Ureter (tissue), 1 donor: ENCODE measurements at regions not wholly inside any gene's neighbourhood (a gene's known extent, or its start where the extent isn't known, plus 50 kb on each side); places are given as distances from the start of the nearest gene placed in this dataset.

Experiments
- DNase-seq: peaks from one replicate; pipeline ENCODE4 v3.0.0-alpha.2; 2020; ENCODE audit warnings: low spot score
- donor health status: DM: yes; HTN: yes; CAD: no.

DNA sequence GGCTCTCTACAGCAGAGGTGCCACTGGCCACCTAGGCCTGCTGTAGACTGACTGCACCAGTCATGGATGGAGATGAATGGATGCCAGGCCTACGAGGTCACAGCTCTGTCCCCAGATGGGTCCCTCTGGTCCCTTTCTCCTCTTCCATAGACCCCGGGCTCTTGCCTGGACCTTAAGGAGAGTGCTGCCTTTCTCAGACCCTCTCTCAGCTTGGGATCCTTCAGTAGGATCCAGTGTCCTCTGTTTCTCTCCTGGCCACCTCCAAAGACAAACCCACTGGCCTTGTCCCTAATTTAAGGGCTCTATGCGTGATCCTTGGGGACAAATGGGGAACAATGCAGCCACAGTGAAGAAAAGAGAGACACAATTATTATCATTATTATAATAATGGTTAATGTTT lies 189.3 kb upstream of the C16orf82 start:
- DNase-seq = no peak

DNA sequence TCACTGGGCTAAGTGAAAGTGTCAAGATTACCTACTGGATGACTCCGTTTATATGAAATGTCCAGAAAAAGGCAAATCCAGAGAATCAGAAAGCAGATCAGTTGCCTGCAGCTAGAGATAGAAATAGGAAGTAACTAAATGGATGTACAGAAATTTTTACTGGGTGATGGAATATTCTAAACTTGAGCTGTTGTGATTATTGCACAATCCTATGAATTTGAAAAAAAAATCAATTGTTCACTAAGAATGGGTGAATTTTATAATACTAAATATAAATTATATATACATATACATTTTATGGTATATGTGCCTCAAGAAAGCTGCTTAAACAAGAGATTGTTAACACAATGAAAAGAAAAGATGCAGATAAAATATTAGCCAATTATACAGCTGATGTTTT lies 181.1 kb upstream of the C16orf82 start:
- DNase-seq = no peak

DNA sequence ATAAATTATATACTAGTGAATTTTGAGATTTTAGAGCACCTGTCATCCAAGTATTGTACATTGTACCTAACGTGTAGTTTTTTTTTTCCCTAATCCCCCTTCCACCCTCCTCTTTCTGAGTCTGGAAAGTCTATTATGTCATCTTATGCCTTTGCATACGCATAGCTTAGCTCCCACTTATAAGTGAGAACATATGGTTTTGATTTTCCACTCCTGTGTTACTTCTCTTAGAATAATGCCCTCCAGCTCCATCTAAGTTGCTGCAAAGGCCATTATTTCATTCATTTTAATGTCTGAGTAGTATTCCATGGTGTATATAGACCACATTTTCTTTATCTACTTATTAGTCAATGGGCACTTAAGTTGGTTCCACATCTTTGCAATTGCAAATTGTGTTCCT lies 177.0 kb upstream of the C16orf82 start:
- no peak for DNase-seq

DNA sequence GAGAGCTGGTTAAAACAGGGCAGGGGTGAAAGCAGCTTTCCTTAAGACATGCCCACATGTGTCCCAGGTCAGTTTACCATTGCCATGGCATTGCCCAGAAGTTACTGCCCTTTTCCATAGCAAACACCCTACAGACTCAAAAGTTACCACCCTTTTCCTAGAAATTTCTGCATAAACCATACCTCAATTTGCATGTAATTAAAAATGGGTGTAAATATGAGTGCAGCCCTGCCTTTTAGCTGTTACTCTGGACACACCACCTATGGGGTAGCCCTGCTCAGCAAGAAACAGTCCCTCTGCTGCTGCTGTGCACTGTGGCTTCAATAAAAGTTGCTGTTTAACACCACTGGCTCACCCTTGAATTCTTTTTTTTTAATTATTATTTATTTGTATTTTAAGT lies 168.5 kb upstream of the C16orf82 start:
- DNase-seq = no peak

DNA sequence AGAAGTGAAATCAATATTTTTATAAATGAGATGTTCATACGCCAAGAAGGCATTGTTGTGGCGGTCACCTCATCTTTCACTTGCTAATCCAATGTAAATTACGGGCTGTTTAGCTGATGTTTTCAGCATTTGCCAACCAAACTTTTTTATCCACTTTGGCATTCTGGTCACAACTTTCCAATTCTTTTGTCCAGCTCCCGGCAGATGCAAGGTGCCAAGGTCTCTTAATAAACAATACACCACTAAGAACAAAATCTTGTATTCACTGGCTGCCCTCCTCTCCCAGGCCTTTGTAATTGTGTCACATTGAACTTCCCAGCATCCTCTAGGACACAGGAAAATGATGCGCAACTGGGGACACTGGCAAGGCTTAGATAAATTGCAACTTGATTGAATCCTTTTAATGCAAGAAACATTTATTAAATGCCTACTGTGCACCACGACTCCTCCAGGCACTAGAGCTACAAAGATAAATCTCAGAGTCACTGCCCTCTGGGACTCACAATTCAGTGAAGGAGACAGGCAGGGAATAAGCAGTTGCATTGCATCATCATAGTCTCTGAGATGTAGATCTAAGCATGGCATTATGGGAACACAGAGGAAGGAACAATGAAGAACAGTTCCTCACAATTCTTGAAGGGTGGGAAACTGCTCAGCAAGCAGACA lies 165.4 kb upstream of the C16orf82 start:
- DNase-seq = no peak

DNA sequence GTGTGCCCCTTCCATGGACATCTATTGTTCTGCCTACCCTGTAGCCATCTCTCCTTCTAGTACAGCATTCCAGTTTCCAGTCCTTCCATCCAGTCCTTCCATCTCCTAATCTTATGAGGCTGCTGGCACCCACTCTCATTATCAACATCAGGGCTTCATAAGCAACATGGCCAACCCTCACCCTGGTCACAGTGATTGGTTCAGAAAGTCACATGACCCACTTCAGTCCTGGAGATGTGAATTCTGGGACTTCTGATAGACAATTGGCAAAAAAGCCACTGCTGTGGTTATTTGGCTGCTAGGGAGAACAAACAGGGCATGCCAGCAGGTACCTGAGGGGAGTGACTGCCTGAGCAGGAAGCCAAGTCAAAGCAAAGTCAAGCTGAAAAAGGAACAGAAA lies 164.7 kb upstream of the C16orf82 start:
- no peak for DNase-seq

DNA sequence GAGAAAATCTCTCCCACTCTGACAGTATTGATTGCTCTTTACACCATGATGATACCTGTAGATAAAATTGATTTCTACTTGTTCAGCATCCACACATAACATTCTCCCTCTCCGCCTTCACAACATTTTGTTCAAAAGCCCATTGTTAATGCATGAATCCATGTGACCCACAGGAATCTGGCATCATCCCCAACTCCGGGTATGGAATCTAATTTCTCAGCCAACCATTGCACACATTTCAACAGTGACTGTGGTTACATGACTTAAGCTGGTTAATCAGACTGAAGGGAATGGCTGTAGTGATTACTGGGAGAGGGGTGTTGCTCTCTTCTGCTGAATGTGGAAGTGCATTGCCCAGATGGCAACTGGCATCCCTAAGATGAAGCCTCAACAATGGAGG lies 161.4 kb upstream of the C16orf82 start:
- DNase-seq = no peak

DNA sequence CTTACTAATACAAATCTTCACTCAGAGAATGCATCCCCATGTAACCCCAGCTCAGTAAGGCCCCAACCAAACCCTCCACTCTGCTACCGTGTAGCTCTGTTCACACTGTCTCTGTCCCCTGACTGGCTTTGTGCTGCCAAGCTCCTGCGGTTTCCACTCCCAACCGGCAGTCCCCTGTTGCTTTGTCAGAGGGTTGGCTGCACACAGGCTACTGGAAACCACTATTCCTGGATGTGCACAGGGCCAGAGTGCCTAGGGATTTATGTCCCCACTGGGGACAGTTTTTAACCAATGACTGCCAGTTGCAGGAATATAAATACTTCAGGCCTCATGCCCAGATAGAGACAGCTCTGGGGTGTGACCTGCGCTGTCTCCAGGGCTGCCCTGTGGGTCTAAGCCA lies 157.1 kb upstream of the C16orf82 start:
- no peak for DNase-seq

DNA sequence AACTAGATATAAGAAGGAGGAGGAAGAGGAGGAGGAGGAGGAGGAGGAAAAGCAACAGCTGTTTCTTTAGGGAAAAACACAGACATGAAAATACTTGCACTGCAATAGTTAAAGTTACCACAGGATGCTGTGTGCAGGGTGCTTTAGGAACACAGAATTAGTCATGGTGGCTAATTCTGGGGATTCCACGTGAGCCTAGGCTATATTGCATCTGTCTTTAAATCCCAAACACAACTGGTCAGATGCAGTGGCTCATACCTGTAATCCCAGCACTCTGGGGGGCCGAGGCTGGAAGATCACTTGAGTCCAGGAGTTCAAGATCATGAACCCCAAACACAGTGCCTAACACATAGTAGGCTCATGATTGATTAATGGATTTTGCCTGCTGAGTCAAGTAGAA lies 155.3 kb upstream of the C16orf82 start:
- no peak for DNase-seq

DNA sequence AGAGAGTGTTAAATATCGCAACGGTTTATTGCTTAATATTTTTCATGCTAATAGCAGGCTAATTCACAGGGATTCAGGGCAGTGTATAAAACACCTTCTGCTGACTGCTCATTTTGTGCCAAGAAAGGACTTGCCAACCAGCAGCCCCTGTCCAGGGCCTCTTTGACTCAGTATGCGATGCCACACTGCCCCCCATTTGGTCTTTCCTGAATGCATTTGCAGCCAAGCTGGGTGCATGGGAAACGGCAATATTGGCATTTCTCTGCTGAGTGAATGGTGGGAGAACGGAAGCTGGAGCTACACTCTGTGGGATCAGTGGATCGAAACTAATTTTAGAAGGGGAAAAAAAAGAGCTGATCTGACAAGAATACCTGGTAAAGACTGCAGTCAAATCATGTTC lies 152.9 kb upstream of the C16orf82 start:
- DNase-seq = no peak

DNA sequence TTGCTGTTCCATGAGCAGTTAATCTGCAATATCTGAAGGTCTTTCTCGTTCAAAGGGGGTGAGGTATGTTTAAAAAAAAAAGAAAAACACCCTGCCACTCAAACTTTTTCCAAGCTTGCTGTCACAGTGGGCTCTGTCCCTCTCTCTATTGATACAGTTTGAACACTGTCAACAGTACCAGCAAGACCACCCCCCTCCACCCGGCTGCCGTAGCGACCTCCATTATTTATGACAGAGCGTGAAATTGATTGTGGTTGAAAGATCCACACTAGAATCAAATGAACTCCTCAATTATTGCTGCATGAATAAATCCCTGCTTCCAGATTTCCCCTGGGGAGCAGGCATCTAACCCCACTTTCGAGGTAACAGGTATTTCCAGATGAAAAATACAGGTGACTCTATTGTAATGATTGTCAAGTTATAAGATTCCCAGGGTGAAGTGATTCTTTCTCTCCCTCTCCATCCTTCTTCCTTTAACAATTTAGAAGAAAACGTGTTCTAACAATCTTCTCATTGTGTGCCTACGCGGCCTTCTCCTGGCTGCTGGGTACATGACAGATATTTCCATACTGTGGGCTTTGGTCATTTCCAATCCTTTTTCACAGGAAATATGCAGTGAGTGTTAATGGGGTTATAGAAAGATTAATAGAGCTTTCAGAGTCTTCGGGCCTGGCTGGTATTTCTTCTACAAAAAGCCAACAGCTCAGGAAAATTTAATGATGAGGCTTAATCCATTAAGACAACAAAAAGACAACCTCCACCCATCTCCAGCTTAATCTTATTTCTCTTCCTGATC lies 135.7 kb upstream of the C16orf82 start:
- DNase-seq = no peak

DNA sequence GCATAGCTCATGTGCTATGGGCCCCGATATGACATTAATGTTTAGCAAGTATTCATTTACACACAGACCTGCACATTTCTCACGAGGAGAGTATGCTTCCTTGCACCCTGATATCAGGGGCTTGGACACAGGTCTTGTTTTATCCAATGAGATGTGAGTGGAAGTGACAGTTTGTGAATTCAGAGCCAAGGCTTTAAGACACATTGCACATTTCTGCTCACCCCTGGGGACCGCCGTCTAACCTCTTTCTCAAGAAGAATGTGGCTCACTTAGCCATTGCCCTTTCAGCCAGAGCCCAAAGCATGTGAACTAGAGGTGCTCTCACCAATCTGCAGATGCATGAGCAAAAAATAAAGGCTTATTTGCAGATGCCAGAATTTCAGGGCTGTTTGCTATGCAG lies 116.1 kb upstream of the C16orf82 start:
- no peak for DNase-seq

DNA sequence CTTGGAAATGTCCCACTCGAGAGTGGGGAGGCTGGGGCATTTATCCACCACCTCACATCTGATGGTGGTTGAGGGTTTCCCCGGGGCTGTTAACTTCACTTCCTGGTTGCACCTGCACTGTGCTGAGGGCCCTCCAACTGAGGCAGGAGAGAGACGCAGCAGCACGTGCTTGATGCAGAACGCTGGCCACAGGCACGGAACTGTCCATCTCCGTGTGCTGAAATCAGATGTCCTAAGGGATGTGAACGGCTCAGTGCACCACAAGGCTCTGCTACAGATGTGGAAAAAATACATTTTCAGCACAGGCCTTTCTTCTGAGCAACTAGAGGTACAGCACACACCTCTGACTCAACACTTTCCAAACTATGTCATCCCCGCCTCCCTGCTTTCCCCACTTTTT lies 114.8 kb upstream of the C16orf82 start:
- DNase-seq = no peak

DNA sequence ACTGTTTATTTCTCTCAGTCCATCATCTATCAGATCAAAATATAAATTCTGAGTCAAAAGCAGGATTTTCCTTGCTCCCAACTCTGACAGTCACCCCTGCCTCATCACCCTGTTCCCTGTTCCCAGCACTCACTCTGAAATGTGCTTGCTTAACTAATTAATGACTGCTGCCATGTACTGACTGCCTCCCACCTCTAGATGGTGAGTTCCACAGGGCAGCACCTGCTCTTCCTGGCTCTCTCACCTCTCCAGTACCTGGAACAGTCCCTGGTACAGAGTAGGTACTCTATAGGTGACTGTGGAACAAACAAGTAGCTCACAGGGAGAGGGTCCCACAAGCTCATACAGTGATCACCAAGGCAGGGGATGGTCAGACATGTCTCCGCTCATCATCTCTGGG lies 114.3 kb upstream of the C16orf82 start:
- DNase-seq = no peak

DNA sequence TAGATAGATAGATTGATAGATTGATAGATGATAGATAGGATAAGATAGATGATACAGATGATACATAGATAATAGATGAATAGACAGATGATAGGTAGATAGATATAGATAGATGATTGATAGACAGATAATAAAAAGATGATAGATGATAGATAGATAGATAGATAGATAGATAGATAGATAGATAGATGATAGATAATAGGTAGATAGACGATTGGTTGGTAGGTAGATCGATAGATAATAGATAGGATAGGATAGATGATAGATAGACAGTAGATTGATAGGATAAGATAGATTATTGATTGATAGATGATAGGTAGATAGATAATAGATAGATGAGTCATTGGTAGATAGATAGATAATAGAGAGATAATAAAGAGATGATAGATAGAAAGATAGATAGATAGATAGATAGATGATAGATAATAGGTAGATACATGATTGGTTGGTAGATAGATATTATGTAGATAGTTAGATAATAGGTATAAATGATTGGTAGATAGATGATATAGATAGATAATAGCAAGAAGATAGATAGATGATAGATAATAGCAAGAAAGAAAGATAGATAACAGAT lies 109.4 kb upstream of the C16orf82 start:
- no peak for DNase-seq

DNA sequence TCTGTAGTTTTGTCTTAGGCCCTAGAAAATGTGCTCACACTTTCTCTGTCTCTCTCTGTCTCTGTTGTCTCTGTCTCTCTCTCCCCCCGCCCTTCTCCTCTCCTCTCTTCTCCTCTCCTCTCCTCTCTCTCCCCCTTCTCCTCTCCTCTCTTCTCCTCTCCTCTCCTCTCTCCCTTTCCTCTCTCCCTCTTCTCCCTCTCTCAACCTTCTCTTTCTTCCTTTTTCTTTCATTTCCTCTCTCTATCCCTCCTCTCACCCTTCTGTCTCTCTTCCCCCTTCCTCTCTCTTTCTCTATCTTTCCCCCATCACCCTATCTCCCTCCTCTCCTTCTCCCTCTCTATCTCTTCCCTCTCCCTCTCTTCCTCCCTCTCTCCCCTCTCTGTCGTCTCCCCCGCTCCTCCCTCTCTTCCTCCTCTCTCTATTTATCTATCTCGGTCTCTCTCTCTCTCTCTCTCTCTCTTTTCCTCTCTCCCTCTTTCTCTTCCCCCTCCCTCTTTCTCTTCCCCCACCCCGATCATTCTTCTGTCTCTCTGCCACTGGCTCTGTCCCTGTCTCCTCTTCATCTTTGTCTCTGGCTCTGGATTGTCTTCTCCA lies 107.2 kb upstream of the C16orf82 start:
- no peak for DNase-seq

DNA sequence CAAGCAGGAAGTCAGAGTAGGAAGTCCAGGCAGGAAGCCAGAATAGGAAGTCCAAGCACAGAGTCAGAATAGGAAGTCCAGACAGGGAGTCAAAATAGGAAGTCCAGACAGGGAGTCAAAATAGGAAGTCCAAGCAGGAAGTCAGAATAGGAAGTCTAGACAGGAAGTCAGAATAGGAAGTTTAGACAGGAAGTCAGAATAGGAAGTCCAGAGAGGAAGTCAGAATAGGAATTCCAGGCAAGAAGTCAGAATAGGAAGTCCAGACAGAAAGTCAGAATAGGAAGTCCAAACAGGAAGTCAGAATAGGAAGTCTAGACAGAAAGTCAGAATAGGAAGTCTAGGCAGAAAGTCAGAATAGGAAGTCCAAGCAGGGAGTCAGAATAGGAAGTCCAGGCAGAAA lies 105.3 kb upstream of the C16orf82 start:
- DNase-seq = no peak

DNA sequence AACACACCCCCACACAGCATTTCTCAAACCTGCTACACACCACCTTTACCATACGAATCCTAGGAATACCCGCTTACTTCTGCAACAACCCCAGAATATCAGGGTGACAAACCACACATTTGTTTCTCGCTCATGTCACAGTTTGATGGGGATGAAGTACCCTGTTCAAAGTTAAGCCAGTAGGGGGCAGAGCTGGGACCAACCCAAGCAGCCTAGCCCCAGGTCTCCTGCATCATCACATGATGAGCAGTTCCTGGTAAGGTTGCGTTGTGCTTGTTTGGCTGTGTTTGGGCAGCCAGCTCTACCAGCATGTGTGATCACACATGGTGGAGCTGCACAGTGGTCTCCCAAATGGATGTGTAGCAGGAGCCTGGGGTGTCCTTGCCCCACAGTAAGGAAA lies 103.6 kb upstream of the C16orf82 start:
- DNase-seq = no peak

DNA sequence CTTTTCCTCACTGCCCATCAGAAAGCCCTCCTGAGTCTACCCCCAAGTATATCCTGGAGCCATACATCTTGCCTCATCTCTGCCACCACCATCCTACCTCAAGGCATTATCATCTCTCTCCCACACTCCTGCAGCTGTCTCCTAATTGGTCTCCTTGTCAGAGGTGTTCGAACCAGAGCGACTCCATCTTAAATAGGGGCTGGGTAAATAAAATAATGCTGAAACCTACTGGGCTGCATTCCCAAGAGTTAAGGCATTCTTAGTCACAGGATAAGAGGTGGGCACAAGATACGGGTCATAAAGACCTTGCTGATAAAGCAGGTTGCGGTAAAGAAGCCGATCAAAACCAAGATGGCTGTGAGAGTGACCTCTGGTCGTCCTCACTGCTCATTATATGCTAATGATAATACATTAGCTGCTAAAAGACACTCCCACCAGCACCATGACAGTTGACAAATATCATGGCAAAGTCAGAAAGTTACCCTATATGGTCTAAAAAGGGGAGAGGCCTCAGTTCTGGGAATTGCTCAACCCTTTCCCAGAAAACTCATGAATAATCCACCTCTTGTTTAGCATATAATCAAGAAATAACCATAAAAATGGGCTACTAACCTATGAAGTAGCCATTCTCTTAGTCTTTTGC lies 97.0 kb upstream of the C16orf82 start:
- no peak for DNase-seq

DNA sequence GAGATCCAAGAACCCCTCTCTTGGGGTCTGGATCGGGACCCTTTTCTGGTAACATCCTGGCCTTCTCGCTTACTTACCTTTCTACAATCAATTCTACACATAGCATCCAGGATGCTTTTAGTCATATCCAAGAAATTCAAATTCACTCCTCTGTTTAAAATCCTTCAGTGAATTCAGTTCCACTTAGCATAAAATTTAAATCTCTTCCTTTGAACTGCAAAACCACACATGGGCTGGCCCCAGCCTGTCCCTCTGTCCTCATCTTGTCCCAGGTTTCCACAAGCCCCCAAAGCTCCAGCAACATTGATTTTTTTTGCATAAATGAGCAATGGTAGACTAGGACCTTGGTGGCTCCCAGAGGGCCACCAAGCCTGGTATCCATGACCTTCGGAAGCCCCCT lies 96.4 kb upstream of the C16orf82 start:
- DNase-seq = no peak

DNA sequence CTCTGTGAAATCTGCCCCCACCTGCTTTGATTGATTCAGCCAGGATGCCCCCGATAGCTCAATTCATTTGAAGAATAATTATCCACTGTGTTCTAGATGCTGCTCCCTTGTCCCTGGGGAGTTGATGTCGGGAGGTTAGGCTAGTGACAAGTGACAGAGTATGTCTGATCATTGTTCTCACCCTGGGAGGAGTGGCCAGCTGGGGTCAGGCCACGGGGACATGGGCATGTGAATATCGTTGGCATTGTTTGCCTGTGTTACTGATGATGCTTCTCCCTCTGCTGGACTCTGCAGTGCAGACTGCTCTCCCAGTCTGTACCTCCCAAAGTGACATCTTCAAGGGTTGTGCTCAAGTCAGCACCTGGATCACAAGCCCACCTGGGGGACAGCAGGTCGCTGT lies 89.9 kb upstream of the C16orf82 start:
- no peak for DNase-seq

DNA sequence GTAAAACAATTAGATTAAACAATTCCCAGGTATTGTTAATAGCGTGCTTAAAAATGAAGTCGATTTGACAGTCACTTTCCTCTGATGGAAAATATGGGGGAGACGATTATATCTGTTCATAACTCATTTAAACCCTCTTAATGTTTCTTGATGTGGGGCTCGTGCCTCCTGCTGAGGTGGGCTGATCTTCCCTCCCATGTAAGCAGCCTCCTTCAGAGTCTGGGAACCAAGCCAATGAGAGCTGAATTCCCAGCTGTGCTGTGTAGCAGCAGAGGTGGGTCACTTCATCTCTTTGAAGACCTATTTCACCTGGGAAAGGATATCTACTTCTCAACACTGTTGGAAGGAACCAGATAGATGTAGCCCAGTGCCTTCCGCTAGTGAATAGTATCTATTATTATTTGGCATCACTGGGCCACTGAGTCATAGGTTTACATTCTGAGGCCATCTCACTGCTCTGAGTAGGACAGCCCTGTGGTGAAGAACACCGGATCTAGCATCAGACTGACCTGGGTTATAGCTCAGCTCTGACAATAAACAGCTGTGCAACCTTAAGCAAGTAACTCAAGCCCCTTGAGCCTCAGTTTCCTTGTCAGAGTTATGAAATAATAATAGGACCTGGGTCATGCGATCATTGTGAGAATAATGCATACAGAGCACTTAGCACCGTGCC lies 85.3 kb upstream of the C16orf82 start:
- DNase-seq = no peak
